ENCODE measurements at regions not wholly inside any gene's neighbourhood (a gene's known extent, or its start where the extent isn't known, plus 50 kb on each side); places are given as distances from the start of the nearest gene placed in this dataset.

GRCh38 chr2:79453918-79454317, 58.9 kb upstream of the CTNNA2 start:
- ATAC-seq: no peak
- no peak for TF ChIP-seq POU6F1 (CRISPR knock-in tag; IDR thresholded peaks at IDR 0.05; ENCODE audit: borderline replicate concordance, low read depth)

- no peak for TF ChIP-seq CSDC2 (CRISPR knock-in tag; IDR thresholded peaks at IDR 0.05)
- no peak for TF ChIP-seq OSR1 (CRISPR knock-in tag; IDR thresholded peaks at IDR 0.05)
- TF ChIP-seq ZNF565 (CRISPR knock-in tag; conservative IDR thresholded peaks at IDR 0.05; ENCODE audit: low read depth): no peak
- TF ChIP-seq RARB (CRISPR knock-in tag; IDR thresholded peaks at IDR 0.05): no peak
- no peak for TF ChIP-seq POU6F1 (CRISPR knock-in tag; IDR thresholded peaks at IDR 0.05; ENCODE audit: borderline replicate concordance, low read depth)
- TF ChIP-seq TOX (CRISPR knock-in tag; IDR thresholded peaks at IDR 0.05; ENCODE audit: borderline replicate concordance): no peak
- TF ChIP-seq TCF4 (CRISPR knock-in tag; IDR thresholded peaks at IDR 0.05; ENCODE audit: borderline replicate concordance): no peak
- no peak for TF ChIP-seq ZNF70 (CRISPR knock-in tag; IDR thresholded peaks at IDR 0.05)
- TF ChIP-seq ZNF8 (CRISPR knock-in tag; IDR thresholded peaks at IDR 0.05): no peak
- no peak for TF ChIP-seq PATZ1 (CRISPR knock-in tag; IDR thresholded peaks at IDR 0.05; ENCODE audit: borderline replicate concordance)
- no peak for ATAC-seq
Measured at GRCh38 chr2:79452651-79453050, 60.2 kb upstream of the CTNNA2 start.

GRCh38 chr2:79447463-79447862, 65.4 kb upstream of the CTNNA2 start:
- ATAC-seq: no peak
- TF ChIP-seq ZFP3 (CRISPR knock-in tag; IDR thresholded peaks at IDR 0.05) (no peak), PPARA (CRISPR knock-in tag; IDR thresholded peaks at IDR 0.05; ENCODE audit: borderline replicate concordance) (no peak), POU6F1 (CRISPR knock-in tag; IDR thresholded peaks at IDR 0.05; ENCODE audit: borderline replicate concordance, low read depth) (no peak), ARNTL (CRISPR knock-in tag; IDR thresholded peaks at IDR 0.05; ENCODE audit: borderline replicate concordance, low read depth) (no peak), TOX (CRISPR knock-in tag; IDR thresholded peaks at IDR 0.05; ENCODE audit: borderline replicate concordance) (no peak), BACH2 (CRISPR knock-in tag; IDR thresholded peaks at IDR 0.05; ENCODE audit: borderline replicate concordance) (no peak), CREB5 (CRISPR knock-in tag; IDR thresholded peaks at IDR 0.05; ENCODE audit: low read depth) (no peak), ZC3H10 (CRISPR knock-in tag; IDR thresholded peaks at IDR 0.05) (no peak), CSRNP3 (CRISPR knock-in tag; IDR thresholded peaks at IDR 0.05) (no peak), ZNF70 (CRISPR knock-in tag; IDR thresholded peaks at IDR 0.05) (no peak), ZFP30 (CRISPR knock-in tag; IDR thresholded peaks at IDR 0.05) (no peak), CSDC2 (CRISPR knock-in tag; IDR thresholded peaks at IDR 0.05) (no peak), TCF4 (CRISPR knock-in tag; IDR thresholded peaks at IDR 0.05; ENCODE audit: borderline replicate concordance) (no peak), ZNF565 (CRISPR knock-in tag; conservative IDR thresholded peaks at IDR 0.05; ENCODE audit: low read depth) (no peak), GLIS3 (CRISPR knock-in tag; IDR thresholded peaks at IDR 0.05) (no peak), ISL1 (CRISPR knock-in tag; IDR thresholded peaks at IDR 0.05) (no peak), ZNF8 (CRISPR knock-in tag; IDR thresholded peaks at IDR 0.05) (no peak), PATZ1 (CRISPR knock-in tag; IDR thresholded peaks at IDR 0.05; ENCODE audit: borderline replicate concordance) (no peak)
